ENCODE measurements at regions not wholly inside any gene's neighbourhood (a gene's known extent, or its start where the extent isn't known, plus 50 kb on each side); places are given as distances from the start of the nearest gene placed in this dataset.

DNA sequence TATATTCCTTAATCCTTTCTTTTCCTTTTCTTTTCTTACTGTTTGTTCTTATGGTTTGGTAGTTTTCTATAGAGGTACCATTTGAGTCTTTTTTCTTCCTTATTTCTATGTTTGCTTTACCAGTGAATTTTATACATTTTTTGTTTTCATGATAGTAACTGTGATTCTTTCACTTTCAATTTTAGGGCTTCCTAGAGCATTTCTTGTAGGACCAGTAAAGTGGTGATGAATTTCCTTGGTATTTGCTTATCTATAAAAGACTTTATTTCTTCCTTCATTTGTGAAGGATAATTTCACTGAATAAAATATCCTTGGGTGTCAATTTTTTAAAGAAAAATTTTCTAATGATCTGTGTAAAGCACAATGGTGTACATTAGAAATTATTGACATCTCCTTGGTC is 637.4 kb downstream of the CD109 start:
- no peaks in the 10 kb centered on the region for H3K9me2 ChIP-seq (ENCODE audit: low read depth, low read length)
- H3K4me2 ChIP-seq (ENCODE audit: low read length) = no peak overlapping the region
- no peaks in the 10 kb centered on the region for H3K79me2 ChIP-seq (ENCODE audit: insufficient read depth, low read length)
- no peaks in the 10 kb centered on the region for H3K27me3 ChIP-seq (ENCODE audit: insufficient read depth, low read length)
- no peaks in the 10 kb centered on the region for H3F3A ChIP-seq (ENCODE audit: insufficient read depth, low read length)
- no peak overlapping the region for H2AFZ ChIP-seq (ENCODE audit: low read length)
- H3K9me3 ChIP-seq (ENCODE audit: low read length) = no peaks in the 10 kb centered on the region
- no peak for TF ChIP-seq CTCF (IDR thresholded peaks at IDR 0.05; ENCODE audit: low read length)
- no peak for TF ChIP-seq EZH2 (IDR thresholded peaks at IDR 0.05; ENCODE audit: borderline replicate concordance, low read length)
- no peak overlapping the region for H3K4me3 ChIP-seq (ENCODE audit: low read depth, low read length, poor library complexity, severe bottlenecking)
- no peaks in the 10 kb centered on the region for H3K4me1 ChIP-seq (ENCODE audit: insufficient read depth, low read length, severe bottlenecking)
- H3K27ac ChIP-seq (ENCODE audit: low read depth, low read length, poor library complexity, severe bottlenecking) = no peak overlapping the region
- H4K20me1 ChIP-seq (ENCODE audit: insufficient read depth, low read length) = no peaks in the 10 kb centered on the region
- no peaks in the 10 kb centered on the region for H3K36me3 ChIP-seq (ENCODE audit: insufficient read depth, low read length)
- H3K9ac ChIP-seq (ENCODE audit: low read length) = no peak overlapping the region

DNA sequence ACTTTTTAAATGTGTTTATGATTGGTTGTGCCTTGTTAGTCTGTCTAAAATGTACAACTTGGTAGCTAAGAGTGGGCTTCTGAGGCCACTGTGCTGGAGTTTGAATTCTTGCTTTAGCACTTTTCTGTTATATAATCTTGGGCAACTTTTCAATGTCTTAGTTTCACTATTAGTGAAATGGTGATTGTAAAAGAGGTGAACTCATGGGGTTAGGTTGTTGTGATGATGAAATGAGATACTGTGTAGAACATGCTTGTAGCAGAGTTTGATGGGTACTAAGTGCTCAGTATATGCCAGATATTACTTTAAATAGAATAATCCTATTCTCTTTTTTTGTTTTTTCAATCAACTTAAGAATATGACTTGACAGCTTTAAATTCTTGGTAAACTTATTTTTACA is 624.7 kb downstream of the CD109 start:
- Histone ChIP-seq H3K79me2 (ENCODE audit: insufficient read depth, low read length) (no peaks in the 10 kb centered on the region), H3K9me3 (ENCODE audit: low read length) (no peaks in the 10 kb centered on the region), H2AFZ (ENCODE audit: low read length) (no peak overlapping the region), H3K9ac (ENCODE audit: low read length) (no peak overlapping the region), H3K36me3 (ENCODE audit: insufficient read depth, low read length) (no peaks in the 10 kb centered on the region), H3K9me2 (ENCODE audit: low read depth, low read length) (no peaks in the 10 kb centered on the region), H4K20me1 (ENCODE audit: insufficient read depth, low read length) (no peaks in the 10 kb centered on the region), H3K4me3 (ENCODE audit: low read depth, low read length, poor library complexity, severe bottlenecking) (no peak overlapping the region), H3K4me2 (ENCODE audit: low read length) (no peak overlapping the region), H3F3A (ENCODE audit: insufficient read depth, low read length) (no peaks in the 10 kb centered on the region), H3K4me1 (ENCODE audit: insufficient read depth, low read length, severe bottlenecking) (no peaks in the 10 kb centered on the region), H3K27ac (ENCODE audit: low read depth, low read length, poor library complexity, severe bottlenecking) (no peak overlapping the region), H3K27me3 (ENCODE audit: insufficient read depth, low read length) (no peaks in the 10 kb centered on the region)
- TF ChIP-seq CTCF (IDR thresholded peaks at IDR 0.05; ENCODE audit: low read length) (no peak), EZH2 (IDR thresholded peaks at IDR 0.05; ENCODE audit: borderline replicate concordance, low read length) (no peak)

- H4K20me1 ChIP-seq (ENCODE audit: insufficient read depth, low read length) = no peaks in the 10 kb centered on the region
- TF ChIP-seq EZH2 (IDR thresholded peaks at IDR 0.05; ENCODE audit: borderline replicate concordance, low read length) (no peak), CTCF (IDR thresholded peaks at IDR 0.05; ENCODE audit: low read length) (no peak)
- no peaks in the 10 kb centered on the region for H3K36me3 ChIP-seq (ENCODE audit: insufficient read depth, low read length)
- H3F3A ChIP-seq (ENCODE audit: insufficient read depth, low read length) = no peaks in the 10 kb centered on the region
- no peaks in the 10 kb centered on the region for H3K27me3 ChIP-seq (ENCODE audit: insufficient read depth, low read length)
- no peak overlapping the region for H3K4me2 ChIP-seq (ENCODE audit: low read length)
- no peaks in the 10 kb centered on the region for H3K4me1 ChIP-seq (ENCODE audit: insufficient read depth, low read length, severe bottlenecking)
- H3K4me3 ChIP-seq (ENCODE audit: low read depth, low read length, poor library complexity, severe bottlenecking) = no peak overlapping the region
- no peaks in the 10 kb centered on the region for H3K9me3 ChIP-seq (ENCODE audit: low read length)
- H3K9me2 ChIP-seq (ENCODE audit: low read depth, low read length) = no peaks in the 10 kb centered on the region
- H3K27ac ChIP-seq (ENCODE audit: low read depth, low read length, poor library complexity, severe bottlenecking) = no peak overlapping the region
- H3K9ac ChIP-seq (ENCODE audit: low read length) = no peak overlapping the region
- no peak overlapping the region for H2AFZ ChIP-seq (ENCODE audit: low read length)
- H3K79me2 ChIP-seq (ENCODE audit: insufficient read depth, low read length) = no peaks in the 10 kb centered on the region
These were observed 624.1 kb downstream of the CD109 start for GRCh38 chr6:74320074-74320473.
